Transverse colon (tissue), 4 donors: ENCODE measurements at regions not wholly inside any gene's neighbourhood (a gene's known extent, or its start where the extent isn't known, plus 50 kb on each side); places are given as distances from the start of the nearest gene placed in this dataset.

ENCODE experiments used
- POLR2AphosphoS5 ChIP-seq, 3 donors: sonication (generic); formaldehyde crosslinking; IDR thresholded peaks; one replicate each; pipeline ENCODE4 v1.6.1; 2016; ENCODE audit warnings: antibody characterized with exemption in 3 of 3
- TF ChIP-seq, protein P1 (sequence below), 5 experiments: fragments of 200-600 bp in 3 of 5; fragments of 450-650 bp in 2 of 5; sonication (generic) in 3 of 5; IDR thresholded peaks; 1 replicate in 2 of 5; 2 replicates in 3 of 5; pipeline ENCODE4 v1.5.1; 2016 to 2017; ENCODE audit warnings: antibody characterized with exemption in 5 of 5, inconsistent platforms in 3 of 5, mild to moderate bottlenecking in 2 of 5, moderate library complexity in 1 of 5

DNA sequence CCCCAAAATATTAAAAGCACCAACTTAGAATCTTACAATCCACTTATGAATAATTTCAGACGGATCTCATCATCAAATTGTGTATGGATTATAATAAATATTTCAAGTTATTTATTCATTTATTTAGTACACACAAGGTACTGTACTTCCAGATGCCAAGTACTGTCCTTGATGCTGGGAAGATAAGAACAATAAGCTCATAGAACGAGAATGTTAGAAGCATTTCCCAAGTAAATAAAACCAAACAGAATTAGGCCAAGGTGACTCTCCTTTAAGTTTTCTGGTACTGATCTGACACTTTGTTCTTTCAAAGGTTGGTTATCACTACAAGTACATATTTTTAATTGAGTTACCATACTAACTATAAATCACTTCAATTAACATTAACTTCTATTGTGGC lies 416.1 kb upstream of the ETAA1 start:
- TF ChIP-seq, protein P1, sequence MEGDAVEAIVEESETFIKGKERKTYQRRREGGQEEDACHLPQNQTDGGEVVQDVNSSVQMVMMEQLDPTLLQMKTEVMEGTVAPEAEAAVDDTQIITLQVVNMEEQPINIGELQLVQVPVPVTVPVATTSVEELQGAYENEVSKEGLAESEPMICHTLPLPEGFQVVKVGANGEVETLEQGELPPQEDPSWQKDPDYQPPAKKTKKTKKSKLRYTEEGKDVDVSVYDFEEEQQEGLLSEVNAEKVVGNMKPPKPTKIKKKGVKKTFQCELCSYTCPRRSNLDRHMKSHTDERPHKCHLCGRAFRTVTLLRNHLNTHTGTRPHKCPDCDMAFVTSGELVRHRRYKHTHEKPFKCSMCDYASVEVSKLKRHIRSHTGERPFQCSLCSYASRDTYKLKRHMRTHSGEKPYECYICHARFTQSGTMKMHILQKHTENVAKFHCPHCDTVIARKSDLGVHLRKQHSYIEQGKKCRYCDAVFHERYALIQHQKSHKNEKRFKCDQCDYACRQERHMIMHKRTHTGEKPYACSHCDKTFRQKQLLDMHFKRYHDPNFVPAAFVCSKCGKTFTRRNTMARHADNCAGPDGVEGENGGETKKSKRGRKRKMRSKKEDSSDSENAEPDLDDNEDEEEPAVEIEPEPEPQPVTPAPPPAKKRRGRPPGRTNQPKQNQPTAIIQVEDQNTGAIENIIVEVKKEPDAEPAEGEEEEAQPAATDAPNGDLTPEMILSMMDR (IDR thresholded peaks at IDR 0.05), result no peak
- TF ChIP-seq POLR2AphosphoS5 (IDR thresholded peaks at IDR 0.05), result no peak
